Rectal smooth muscle tissue (tissue), 1 donor: ENCODE measurements at regions not wholly inside any gene's neighbourhood (a gene's known extent, or its start where the extent isn't known, plus 50 kb on each side); places are given as distances from the start of the nearest gene placed in this dataset.

Source experiments
- H3K27ac ChIP-seq: one replicate; pipeline ENCODE4 v1.7.0; 2013; ENCODE audit warnings: low read depth, low read length, inconsistent platforms
- H3K27me3 ChIP-seq: one replicate; pipeline ENCODE4 v1.7.0; 2013; ENCODE audit warnings: low read length; ENCODE audit not compliant: control insufficient read depth, insufficient read depth
- H3K36me3 ChIP-seq: one replicate; pipeline ENCODE4 v1.7.0; 2013; ENCODE audit warnings: low read length; ENCODE audit not compliant: control insufficient read depth, insufficient read depth
- H3K4me1 ChIP-seq: one replicate; pipeline ENCODE4 v1.7.0; 2013; ENCODE audit warnings: low read length; ENCODE audit not compliant: control insufficient read depth, insufficient read depth
- H3K4me3 ChIP-seq: one replicate; pipeline ENCODE4 v1.7.0; 2013; ENCODE audit warnings: low read length
- H3K9ac ChIP-seq: one replicate; pipeline ENCODE4 v1.7.0; 2013; ENCODE audit warnings: low read length

DNA sequence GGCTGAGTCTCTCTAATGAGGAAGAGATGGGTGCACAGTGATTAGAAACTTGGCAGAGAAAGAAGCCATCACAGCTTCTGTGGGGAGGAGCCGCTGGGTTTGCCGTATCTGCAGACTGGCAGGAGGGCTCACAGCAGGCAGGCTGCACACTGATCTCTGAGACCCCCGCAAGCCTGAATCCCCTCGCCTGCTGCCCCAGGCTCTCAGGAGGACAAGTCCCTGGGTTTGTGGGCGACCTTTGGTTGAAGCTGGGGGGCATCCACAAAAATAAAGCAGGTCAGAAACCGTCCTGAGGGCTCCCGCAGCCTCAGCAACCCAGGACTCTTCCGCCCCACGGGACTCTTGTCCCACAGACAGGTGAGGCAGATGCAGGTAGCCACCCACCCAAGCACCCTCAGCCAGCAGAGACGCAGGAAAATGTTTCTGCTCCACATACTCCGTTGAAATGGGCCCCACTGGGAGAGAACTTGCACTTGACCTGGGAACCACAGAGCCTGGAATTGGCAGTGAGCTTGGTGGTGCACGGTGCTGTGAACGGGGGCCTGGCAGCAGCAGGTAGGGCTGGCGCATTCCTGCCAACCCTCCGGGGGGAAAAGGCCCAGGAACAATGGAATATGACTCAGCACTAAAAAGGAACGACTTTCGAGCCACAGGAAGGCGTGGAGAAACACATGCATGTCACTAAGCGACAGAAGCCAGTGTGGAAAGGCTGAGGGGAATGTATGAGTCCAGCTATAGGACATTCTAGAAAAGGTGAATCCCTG lies 89.9 kb downstream of the YTHDF1 start:
- Histone ChIP-seq H3K36me3 (no peaks in the 10 kb centered on the region), H3K4me1 (no peaks in the 10 kb centered on the region), H3K27me3 (peaks cover 3% of the 10 kb centered on the region), H3K4me3 (no peak overlapping the region), H3K9ac (no peak overlapping the region), H3K27ac (no peak overlapping the region)

DNA sequence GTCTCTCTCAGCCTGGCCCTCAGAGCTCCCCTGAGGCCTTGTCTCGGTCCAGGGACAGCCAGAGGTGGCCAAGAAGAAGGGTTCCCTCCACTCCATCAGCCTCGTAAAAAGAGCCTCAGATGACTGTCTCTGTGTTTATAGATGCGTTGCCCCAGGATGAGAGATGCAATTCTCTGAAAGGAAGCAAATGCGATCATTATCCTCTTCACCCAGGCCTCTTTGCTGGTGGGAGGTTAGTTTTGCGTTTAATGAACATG lies 90.4 kb downstream of the YTHDF1 start:
- no peak overlapping the region for H3K27ac ChIP-seq
- H3K4me1 ChIP-seq, result no peaks in the 10 kb centered on the region
- H3K27me3 ChIP-seq, result no peaks in the 10 kb centered on the region

DNA sequence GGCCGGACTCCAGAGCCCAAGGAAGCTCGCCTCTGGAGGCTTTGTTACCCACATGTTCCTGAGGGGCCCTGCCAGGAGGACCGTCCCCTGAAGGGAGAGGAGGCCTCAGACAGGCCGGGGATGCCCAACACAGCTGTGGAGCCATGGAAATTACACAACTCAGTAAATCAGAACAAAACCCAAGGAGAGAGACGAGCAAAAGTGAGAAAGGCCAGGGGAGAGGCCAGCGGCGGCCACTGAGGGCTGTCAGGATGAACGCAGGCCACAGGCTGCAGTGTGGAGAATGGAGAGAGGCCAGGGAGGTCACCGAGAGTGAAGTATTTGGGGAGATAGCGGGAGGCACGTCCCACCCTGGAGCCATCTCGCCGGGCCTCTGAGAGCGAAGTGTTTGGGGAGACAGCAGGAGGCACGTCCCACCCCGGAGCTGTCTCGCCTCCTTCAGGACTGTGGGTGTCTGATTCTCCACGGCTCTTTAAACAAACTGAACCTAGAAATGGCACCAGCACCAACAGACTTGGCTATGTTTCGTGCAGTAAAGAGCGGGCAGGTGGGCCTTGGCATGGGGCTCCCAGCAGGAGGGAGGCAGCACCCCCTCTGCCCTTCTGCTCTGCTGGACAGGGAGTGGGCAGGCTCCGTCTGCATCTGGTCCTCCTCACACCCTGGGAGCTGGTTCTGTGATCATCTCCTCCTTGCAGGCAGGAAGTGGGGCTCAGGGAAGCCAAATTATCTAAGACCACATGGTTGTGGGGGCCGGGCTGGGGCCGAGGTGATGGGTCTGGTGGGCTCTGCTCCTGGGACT lies 91.0 kb downstream of the YTHDF1 start:
- H3K36me3 ChIP-seq, result no peaks in the 10 kb centered on the region
- no peak overlapping the region for H3K4me3 ChIP-seq
- H3K27ac ChIP-seq, result no peak overlapping the region
- H3K27me3 ChIP-seq, result no peaks in the 10 kb centered on the region
- no peak overlapping the region for H3K9ac ChIP-seq
- no peaks in the 10 kb centered on the region for H3K4me1 ChIP-seq

More for the DNA sequence above, 90.4 kb downstream of the YTHDF1 start:
- Histone ChIP-seq H3K9ac (no peak overlapping the region), H3K36me3 (no peaks in the 10 kb centered on the region), H3K4me3 (no peak overlapping the region)

DNA sequence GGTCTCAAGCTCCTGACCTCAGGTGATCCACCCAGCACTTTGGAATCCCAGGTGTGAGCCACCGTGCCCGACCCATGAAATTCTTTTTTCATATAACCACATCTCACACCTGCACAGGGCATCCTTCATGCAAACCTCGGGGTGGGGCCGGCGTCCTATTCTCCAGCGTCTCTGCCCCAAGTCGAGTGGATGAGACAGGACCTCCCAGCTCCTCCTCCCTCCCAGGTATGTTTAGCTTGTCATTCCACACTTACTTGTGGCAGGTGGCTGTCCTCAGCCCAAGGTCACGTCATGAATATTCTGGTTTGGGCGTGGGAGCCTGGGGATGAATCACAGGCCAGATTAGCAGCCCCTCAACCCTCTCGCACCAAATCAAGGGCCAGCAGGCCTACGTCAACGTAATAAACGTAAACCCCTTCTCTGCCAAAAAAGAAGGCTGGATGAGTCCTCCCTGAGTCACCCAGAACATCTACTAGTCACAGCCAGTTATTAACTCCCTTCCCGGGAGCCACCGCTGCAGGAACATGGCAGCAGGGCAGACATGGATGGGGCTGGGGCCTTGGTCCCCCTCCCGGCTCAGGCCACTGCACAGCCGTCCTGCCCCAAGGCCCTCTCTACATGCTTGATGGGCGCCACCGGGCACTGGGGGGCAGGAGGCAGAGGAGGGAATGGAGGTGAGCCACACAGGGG lies 91.7 kb downstream of the YTHDF1 start:
- Histone ChIP-seq H3K36me3 (no peaks in the 10 kb centered on the region), H3K27me3 (peaks cover 3% of the 10 kb centered on the region), H3K4me1 (no peaks in the 10 kb centered on the region), H3K27ac (no peak overlapping the region), H3K4me3 (no peak overlapping the region), H3K9ac (no peak overlapping the region)

DNA sequence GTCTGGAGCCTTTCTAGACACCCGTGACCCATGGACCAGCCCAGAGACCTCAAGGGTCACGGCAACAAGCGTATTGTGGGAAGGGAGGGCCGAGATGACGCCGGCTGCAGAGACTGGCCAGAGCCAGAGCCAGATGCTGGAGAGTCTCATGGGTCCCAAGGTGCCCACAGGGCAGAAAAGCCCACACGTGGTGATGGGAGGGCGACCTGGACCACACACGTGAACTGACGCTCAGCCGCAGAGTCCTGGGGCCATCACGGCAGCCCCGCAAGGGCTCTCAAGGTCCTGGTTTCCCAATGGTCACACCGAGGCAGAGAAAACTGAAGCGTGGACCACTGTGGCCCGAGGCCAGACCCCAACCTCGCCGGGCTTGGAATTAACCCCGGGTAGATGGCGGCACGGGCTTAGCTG lies 92.6 kb downstream of the YTHDF1 start:
- Histone ChIP-seq H3K36me3 (no peaks in the 10 kb centered on the region), H3K9ac (no peak overlapping the region), H3K27me3 (peaks cover 3% of the 10 kb centered on the region), H3K4me3 (no peak overlapping the region), H3K4me1 (no peaks in the 10 kb centered on the region), H3K27ac (no peak overlapping the region)

DNA sequence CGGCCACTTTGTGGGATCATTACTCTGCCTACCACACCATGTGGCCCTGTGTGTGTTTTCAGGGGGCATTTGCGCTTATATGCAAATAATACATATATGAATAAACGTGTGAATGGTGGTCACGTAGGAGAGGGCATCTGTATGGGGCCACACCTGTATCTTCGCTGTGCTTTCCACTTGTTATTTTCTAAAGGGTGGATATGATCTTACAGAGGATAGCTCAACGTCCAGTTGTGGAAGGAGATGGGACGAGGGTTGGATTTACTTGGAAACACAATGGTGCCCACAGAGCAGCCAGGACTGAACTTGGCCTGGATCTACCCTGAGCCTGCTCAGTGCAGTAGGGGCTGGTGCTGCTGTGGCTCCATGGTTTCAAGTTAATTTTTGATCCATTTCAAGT lies 93.3 kb downstream of the YTHDF1 start:
- peaks cover 3% of the 10 kb centered on the region for H3K27me3 ChIP-seq
- H3K4me1 ChIP-seq, result no peaks in the 10 kb centered on the region
- H3K4me3 ChIP-seq, result no peak overlapping the region
- no peaks in the 10 kb centered on the region for H3K36me3 ChIP-seq
- no peak overlapping the region for H3K27ac ChIP-seq
- no peak overlapping the region for H3K9ac ChIP-seq

DNA sequence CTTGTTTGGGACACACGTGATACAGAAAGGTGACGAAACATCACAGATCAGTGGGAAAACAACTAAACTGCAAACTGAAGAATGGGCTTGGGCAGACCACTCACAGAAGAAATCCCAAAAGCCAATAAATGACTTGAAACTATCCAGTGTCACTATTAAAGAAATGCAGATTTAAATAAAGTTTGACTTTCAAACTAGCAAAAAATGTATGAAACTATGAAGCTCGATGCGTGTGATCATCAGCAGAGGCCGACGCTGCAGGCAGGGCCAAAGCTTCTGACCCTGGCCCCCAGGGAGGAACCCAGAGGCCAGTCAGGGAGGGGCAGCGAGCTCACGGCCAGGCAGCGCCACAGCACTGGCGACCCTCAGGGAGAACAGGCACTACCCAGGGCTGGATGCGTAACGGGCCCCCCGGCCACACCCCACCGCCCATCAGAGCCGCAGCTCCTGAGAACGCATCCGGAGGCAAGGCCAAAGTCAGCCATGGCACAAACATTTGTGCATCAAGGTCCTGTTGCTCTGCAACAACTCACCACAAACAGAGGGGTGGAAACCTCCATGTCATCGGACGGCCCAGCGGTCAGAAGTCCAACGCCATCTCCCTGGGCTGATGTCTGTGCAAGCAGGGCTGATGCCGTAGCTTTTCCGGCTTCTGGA lies 94.1 kb downstream of the YTHDF1 start:
- H3K9ac ChIP-seq, result no peak overlapping the region
- H3K36me3 ChIP-seq, result no peaks in the 10 kb centered on the region
- H3K4me1 ChIP-seq, result no peaks in the 10 kb centered on the region
- H3K4me3 ChIP-seq, result no peak overlapping the region
- no peak overlapping the region for H3K27ac ChIP-seq
- H3K27me3 ChIP-seq, result peaks cover 4% of the 10 kb centered on the region

DNA sequence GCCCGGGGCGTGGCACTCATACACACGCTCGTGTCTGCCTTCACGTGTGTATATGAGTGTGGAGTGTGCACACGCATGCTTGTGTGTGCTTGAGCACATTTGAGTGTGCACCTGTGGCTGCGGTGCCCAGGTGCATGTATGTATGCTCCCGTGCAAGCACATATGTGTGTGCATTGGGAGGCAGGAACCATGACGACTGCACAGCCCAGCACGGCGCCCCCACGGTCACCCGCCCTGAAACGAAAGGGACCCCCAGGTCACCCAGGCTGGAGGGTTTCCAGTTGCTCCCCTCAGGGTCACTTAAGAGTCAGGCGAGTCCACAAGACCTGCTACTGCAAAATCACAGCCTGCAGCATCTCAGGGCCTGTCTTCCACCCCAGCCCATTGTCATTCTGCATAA lies 94.7 kb downstream of the YTHDF1 start:
- H3K4me3 ChIP-seq, result no peak overlapping the region
- H3K27me3 ChIP-seq, result peaks cover 6% of the 10 kb centered on the region
- H3K36me3 ChIP-seq, result no peaks in the 10 kb centered on the region
- H3K27ac ChIP-seq, result no peak overlapping the region
- H3K9ac ChIP-seq, result no peak overlapping the region
- H3K4me1 ChIP-seq, result no peaks in the 10 kb centered on the region

DNA sequence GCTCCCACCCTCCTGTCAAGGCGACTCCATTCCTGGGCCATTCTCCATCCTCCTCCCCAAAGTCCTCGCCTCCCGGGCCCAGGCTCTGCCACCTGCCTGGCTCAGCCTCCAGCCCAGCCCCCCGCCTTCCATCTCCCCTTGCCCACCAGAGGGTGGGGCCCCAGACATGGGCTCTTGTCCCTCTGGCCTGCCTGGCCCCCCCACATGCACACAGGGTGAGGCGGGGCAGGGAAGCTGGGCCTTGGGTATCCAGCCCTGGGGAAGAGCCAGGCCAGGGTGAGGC lies 95.2 kb downstream of the YTHDF1 start:
- H3K27me3 ChIP-seq, result peaks cover 6% of the 10 kb centered on the region

DNA sequence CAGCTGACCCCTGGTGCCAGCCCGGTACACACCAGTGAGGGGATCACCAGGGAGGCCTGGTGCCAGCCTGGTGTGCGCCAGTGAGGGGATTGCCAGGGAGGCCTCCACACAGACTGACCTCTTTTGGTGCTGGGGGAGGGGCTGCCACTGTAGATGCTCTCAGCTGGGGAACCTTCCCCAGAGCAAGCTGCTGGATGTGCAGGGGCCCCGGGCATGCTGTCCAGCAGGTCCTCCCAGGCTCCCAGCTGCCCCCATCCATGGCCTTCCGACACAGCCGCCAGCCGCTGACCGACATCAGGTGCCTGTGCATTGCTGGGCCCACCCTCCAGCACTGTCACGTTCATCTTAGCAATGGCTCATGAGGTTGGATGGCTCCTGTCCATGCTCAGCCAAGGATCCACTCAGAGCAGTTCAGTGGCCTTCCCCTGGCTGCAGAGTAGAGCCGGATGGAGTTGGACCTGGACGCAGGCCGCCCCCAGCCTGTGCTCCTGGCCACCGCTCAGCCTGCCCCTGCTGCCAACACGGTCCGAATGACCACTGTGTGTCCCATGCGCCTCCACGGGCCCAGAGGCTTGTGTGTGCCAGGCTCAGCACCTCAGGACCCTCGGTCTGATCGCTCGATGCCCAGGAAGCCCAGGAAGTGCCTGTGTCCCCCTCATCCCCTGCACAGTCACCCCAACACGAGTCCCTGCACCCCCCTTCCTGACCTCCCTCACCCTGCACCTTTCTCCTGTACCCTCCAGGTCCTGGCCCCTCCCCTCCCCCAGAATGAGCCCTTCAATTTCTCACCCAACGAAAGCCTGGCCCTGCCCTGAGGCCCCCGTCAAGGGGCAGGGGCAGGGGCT lies 95.7 kb downstream of the YTHDF1 start:
- H3K27ac ChIP-seq, result no peak overlapping the region
- no peak overlapping the region for H3K4me3 ChIP-seq
- no peak overlapping the region for H3K9ac ChIP-seq
- no peaks in the 10 kb centered on the region for H3K4me1 ChIP-seq
- peaks cover 6% of the 10 kb centered on the region for H3K27me3 ChIP-seq
- H3K36me3 ChIP-seq, result no peaks in the 10 kb centered on the region

More for the DNA sequence above, 95.2 kb downstream of the YTHDF1 start:
- Histone ChIP-seq H3K4me3 (no peak overlapping the region), H3K4me1 (no peaks in the 10 kb centered on the region), H3K9ac (no peak overlapping the region), H3K27ac (no peak overlapping the region), H3K36me3 (no peaks in the 10 kb centered on the region)

DNA sequence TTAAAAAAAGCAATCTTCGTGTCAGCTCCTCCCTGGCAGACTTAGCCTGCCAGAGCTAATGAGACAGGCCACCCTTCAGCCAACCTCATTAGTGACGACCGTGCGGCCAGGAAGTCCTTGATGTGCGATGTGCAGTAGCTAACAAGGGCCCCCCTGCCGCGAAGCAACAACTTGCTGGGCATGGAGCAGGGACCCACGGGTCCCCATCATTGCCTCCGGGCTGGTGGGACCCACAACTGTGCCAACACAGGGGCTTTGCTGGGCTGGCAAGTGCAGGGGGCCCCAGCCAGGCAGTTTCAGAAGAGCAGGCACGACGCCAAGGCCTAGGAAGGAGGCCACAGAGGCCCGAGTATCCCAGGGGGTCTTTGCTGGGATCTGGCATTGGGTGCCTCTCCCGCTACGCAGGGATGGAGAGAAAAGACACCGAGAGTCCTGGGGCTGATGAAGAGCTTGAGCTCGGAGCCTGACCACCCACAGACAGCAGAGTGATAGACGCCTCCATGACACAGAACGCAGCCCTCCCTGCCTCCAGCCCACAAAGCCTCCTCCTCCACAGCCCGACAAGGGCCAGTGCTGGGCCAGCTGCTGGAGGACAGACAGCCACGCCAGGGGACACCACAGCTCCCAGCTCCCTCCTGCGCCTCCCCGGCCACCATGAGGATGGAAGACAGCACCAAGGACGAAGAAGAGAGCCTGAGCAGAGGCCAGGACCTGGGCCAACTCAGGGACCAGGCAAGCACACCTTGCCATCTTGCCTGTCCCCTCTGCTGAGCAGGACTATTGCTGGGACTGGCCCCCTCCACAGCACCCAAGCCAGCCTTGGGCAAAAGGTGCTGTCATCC lies 96.6 kb downstream of the YTHDF1 start:
- H3K27ac ChIP-seq, result no peak overlapping the region
- H3K4me1 ChIP-seq, result no peaks in the 10 kb centered on the region
- peaks cover 6% of the 10 kb centered on the region for H3K27me3 ChIP-seq
- H3K36me3 ChIP-seq, result no peaks in the 10 kb centered on the region
- H3K9ac ChIP-seq, result no peak overlapping the region
- no peak overlapping the region for H3K4me3 ChIP-seq
